Inflammatory macrophage treated with lipopolysaccharide for 4 hours (primary cell): ENCODE measurements at regions not wholly inside any gene's neighbourhood (a gene's known extent, or its start where the extent isn't known, plus 50 kb on each side); places are given as distances from the start of the nearest gene placed in this dataset.
"Not testable (repeated sequence)": the region's sequence is repeated elsewhere in the genome, so short reads cannot be mapped to it uniquely, and the experiment has no call there.

Source experiments
- DNase-seq: peaks from one replicate; pipeline ENCODE4 v3.0.0-alpha.2; 2020

- DNase-seq, result peak; percentile 74
Observed at GRCh38 chr4:14902342-14902741, 99.9 kb upstream of the CPEB2 start.

DNA sequence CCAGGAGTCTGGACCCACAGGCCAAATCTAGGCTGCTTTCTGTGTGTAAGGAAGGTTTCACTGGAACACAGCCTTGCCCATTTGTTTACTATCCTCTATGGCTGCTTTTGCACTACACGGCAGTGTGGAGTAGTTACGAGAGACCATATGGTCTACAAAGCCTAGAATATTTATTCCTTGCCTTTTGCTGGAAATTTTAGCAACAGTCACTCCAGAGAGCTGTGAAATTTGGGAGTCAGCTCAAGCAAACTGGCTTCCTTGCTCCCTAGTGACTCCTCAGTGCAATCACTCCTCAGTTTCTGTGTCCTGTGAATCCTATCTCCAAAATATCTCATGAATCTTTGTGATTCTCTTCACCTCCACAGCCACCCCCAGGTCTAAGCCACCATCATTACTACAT is 99.0 kb upstream of the CPEB2 start:
- no peak for DNase-seq

- DNase-seq, result no peak
Observed at GRCh38 chr4:14906805-14907204, 95.5 kb upstream of the CPEB2 start.

- DNase-seq, result no peak
Observed at GRCh38 chr4:14908635-14909034, 93.6 kb upstream of the CPEB2 start.

- no peak for DNase-seq
Observed at GRCh38 chr4:14910411-14910810, 91.9 kb upstream of the CPEB2 start.

DNA sequence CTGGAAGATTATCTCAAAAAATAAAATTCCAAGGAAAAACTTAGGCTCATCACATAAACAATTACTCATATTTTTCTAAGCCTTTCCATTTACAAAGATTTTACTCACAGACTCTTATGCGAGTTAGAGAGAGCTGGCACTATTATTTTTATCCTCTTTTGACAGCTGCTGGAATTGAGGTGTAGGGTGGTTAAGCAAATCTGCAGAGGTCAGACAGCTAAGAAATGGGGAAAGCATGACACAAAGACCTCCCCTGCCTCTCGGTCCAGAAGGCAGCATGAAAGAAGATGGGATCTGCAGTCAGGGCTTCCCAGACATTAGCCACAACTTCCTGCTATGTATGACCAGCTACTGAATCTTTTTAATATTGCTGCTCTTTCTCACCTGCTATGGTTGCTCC is 89.9 kb upstream of the CPEB2 start:
- DNase-seq, result no peak

DNA sequence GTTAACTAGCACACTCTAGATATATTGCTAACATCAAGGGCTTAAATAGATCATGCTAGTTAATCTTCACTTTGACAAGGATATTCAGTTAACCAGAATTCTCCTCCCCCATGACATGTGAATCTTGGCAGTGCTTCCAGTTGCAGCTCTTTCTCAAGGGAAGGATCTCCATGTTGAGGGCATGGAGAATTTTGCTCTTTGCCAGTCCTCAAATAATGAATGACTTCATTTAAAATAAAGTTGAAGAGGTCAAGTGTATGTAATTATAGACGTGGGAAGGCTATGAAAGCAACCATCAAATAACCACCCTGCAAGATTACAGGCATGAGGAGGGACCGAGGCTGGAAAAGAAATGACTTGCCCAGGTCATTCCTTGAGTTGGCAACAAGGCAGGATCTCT is 87.3 kb upstream of the CPEB2 start:
- DNase-seq, result no peak

DNA sequence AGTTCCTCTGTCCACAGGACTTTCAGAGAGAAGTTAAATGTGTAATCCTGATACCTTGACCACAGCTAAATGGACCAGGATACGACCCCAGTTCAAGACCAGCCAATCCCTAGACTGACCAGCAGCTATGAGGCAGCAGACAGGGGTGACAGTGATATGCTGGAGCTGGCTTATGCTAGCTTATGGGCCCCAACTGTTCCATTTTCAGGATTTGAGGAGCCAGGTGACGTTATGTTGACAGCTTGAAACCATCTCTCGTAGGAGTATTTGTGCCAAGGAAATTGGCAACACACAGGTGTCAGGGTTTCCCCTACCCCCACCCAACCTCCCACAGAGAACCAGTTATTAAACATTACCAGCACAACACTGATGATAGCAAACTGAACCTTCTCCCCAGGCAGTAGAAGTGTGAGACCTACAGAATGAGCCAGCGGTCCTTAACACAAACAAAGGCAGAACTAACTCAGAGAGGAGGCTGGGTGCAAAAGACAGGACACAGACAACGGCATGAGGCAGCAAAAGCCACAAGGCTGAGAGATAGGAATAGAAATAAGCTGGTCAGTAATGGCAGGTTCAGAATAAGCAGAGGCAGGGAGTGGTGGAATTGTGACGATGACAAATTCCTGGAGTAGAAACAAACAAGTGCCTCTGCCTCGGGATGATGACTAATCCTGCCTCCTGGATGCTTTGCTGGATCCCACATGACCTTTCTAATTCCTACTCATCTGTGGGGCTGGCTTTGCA is 85.6 kb upstream of the CPEB2 start:
- DNase-seq, result no peak

GRCh38 chr4:14917298-14917633 is 85.0 kb upstream of the CPEB2 start:
- DNase-seq, result no peak

- DNase-seq, result no peak
Observed at GRCh38 chr4:14918336-14918735, 83.9 kb upstream of the CPEB2 start.

DNA sequence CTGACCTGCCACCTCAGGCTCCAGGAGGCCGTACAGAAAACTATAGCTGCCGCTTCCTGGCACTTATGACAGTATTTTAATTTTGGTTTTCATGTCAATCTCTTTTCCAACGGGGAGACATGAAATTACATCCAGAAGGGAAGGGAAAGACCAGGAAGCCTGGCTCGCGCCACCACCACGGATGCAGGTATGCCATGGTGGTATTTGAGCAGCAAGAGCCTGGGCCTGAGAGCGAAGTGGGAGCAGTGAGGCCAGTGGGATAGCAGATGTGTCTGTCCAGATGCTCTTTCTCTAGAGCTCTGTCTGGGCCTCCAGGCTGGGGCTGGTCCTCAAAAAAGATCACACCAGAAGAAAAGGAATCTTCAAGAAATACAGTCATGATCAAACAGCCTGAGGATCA is 82.5 kb upstream of the CPEB2 start:
- DNase-seq, result no peak

DNA sequence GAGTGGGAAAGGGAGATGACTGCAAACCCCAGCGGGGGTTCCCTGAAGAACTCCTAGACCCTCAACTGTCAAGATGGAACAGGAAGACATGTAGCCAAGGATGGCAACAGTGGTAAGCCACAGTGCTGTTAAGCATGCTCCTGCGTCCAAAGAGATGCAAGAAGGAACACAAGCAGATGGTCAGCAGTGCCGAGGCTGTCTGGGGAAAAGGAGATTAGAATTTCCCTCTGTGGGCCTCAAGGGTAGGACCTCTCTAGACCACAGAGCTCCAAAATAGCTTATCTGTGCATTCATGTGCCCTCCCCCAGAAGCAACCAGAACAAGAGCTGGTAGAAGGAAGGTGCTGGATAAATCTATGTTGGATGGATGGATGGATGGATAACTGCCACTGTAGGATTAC is 82.0 kb upstream of the CPEB2 start:
- DNase-seq, result no peak

GRCh38 chr4:14920759-14921320 is 81.4 kb upstream of the CPEB2 start:
- no peak for DNase-seq

DNA sequence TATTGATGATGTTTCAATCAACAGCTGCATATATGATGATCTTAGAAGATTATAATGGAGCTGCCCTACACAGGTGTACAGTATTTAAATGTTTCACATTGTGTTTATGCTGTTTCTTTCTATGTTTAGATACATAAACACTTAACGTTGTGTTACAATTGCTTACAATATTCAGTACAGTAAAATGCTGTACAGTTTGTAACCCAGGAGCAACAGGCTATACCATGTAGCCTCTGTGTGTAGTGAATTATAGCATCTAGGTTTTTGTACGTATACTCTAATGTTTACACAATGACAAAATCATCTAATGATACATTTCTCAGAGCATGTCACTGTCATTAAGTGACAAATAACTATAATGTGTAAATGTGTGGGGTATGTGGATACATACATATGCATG is 80.5 kb upstream of the CPEB2 start:
- DNase-seq, result not testable (repeated sequence)

DNA sequence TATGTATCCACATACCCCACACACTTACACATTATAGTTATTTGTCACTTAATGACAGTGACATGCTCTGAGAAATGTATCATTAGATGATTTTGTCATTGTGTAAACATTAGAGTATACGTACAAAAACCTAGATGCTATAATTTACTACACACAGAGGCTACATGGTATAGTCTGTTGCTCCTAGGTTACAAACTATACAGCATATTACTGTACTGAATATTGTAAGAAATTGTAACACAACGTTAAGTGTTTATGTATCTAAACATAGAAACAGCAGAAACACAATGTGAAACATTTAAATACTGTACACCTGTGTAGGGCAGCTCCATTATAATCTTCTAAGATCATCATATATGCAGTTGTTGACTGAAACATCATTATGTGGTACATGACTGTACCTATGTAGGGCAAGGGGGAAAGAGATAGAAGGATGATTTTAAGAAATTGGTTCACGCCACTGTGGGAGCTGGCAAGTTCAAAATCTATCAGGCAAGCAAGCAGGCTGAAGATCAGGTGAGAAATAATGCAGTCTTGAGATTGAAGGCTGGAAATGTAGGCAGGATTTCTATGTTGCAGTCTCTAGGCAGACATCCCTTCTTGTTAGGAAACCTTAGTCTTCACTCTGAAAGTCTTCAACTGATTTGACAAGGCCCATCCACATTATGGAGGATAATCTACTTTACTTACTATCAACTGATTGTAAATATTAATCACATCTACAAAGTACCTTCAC is 78.0 kb upstream of the CPEB2 start:
- no peak for DNase-seq

- DNase-seq, result no peak
Observed at GRCh38 chr4:14924812-14925344, 77.4 kb upstream of the CPEB2 start.

DNA sequence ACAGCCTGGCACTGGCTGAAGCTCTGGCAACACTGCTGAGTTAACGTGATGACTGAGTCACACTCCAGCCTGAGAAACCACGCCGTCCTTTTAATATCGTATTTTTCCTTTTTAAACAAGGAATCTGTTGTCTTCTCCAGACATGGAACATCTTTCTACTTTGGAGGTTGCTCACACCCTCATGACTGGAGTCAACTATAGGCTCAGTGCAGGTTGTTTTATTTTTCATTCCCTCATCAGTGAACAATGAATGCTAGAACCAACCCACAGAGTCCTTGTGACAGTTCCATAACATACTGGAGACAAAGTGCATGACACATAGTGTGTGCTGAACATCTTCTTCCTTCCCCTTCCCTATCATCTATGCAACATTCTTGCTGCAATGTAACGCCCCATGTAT is 76.8 kb upstream of the CPEB2 start:
- peak; percentile 19 for DNase-seq

DNA sequence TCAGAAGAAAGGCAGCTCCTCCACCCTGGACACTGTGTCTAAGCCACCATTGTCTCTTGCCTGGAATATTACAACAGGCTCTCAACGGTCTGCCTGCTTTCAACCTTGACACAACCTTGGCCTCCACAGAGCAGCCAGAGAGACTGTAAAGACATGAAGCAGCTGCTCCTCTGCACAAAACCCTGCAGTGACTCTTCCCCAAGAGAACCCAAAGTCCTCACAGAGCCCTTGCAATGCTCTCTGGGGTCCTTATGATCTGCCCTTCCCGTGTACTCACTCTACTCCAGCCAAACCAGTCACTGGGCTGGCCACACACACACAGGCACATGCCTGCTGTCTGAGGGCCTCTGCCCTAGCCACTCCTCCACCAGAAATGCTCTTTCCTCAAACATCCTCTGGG is 75.9 kb upstream of the CPEB2 start:
- no peak for DNase-seq

DNA sequence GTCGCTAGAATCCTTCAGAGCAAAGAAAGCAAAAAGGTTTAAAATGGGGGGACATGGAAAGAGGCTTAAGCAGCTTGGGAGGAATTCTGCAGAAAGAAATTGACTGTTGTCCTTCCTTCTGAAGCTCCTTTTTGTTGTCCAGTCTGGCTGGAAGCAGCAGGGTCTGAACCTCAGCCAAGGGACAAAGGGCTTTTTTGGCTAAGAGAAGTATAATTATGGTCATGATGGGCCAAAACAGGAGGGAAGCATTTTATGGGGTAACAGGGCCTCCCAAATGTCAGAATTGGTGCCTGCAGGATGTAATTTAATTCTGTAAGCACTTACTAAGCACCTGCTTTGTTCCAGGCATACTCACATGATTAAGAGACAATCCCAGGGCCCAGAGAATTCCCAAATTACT is 74.2 kb upstream of the CPEB2 start:
- no peak for DNase-seq

- no peak for DNase-seq
Observed at GRCh38 chr4:14929669-14930068, 72.6 kb upstream of the CPEB2 start.

GRCh38 chr4:14934704-14935390 is 67.4 kb upstream of the CPEB2 start:
- DNase-seq, result no peak

DNA sequence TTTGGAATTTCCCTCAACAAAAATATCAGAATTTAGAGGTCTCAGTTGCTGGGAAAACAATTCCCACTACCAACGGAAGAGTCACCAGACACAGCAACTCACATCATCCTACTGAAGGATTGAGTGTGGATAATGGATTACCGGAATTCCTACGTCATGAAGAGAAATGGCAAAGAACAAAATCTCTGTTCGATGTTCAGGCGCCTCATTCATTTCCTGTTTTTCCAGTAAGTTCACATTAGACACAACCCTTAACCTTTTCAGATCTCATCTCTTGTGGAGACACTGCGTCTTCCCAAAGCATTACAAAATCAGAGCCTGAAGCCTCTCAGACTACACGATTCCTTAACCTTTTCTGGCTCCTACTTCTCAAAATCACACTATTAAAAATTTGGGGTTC is 58.5 kb upstream of the CPEB2 start:
- no peak for DNase-seq

GRCh38 chr4:14952352-14952751 is 49.9 kb upstream of the CPEB2 start:
- DNase-seq, result no peak
